HG02759 (cell line): ENCODE measurements at regions not wholly inside any gene's neighbourhood (a gene's known extent, or its start where the extent isn't known, plus 50 kb on each side); places are given as distances from the start of the nearest gene placed in this dataset.
"Not testable (repeated sequence)": the region's sequence is repeated elsewhere in the genome, so short reads cannot be mapped to it uniquely, and the experiment has no call there.

ENCODE experiments used
- ATAC-seq: cut with Tn5 transposase; IDR thresholded peaks from one replicate; pipeline ENCODE4 v1.9.1; 2021; ENCODE audit warnings: mild to moderate bottlenecking, moderate library complexity; ENCODE audit not compliant: unreplicated experiment

DNA sequence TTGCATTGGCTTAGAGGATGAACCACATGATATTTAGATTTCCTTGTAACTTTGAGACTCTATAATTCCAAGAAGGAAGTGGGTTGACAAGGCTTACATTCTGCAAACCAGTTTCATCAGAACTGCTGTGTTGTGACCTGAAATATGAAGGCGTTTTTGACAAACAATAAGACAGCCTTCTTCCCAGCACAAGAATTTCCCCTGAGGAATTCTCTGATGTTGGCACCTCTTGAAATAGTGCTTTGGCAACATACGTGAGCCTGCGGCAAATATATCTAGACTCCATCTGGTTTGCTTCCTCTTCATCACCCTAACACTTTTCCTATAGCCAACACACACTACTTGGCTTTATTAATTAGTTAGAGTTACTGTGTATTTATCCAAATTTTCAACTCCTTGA, 585.5 kb upstream of the SOX9 start:
- no peak for ATAC-seq

DNA sequence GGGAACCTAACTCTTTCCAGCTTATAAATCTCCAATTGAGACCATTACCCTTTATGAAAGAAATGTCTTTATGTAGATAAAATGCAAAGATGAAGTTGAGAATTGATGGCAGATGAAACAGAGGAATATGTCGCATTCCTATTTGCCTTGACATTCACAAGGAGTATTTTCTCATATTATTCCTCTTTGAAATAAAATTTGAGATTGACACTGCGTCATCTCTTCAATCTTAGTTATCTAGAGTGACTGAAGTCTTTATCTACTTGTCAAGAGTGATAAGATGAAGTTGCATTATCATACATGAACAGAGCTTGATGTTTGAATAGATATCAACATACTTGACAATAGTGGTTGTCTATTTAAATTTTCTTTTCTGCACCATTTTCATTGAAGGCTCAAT, 574.4 kb upstream of the SOX9 start:
- ATAC-seq = no peak

DNA sequence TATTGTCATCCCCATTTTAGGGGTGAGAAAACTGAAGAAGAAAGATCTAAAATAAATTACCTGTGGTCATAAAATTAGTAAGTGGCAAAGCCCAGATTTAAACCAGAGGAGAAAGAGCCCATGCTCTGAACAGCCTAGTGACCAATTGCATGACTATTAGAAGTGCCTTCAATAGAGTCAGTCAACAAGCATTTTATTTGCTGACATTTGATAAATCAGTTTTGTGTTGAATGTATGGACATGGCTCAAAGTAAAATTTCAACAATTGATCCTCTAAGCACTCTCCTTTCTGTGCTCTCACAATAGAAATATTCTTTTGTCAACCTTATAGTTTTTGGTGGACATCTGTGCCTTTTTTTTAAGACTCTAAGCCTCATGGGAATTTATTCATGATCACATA, 572.9 kb upstream of the SOX9 start:
- no peak for ATAC-seq

DNA sequence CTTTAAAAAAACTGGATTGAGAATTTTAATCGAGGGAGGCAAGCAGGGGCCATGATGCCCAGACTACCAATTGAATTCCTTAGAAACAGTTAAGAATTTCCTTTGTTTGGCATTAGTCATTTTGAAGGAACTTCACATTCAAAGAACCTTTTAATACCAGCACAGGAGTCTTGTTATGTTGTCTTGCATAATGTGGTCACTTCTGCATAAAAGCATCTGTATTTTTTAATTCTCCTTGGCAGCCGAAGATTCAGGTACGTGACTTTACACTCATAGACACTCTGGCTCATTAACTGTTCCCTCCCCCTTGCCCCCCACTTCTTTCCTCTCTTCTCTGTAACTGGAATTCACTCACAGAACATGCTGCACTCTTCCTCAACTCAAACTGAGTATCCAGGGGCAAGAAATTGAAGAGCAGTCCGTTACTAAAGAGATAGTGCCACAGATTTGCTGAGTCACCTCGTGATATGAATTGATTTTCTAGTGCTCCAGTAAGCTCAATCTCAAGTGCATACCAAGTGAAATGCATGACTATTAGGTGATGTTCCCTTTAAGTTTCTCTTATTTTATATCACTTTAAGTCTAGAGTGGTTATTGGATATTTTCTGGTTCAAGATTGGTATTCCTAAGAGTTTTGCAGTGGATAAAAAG, 572.2 kb upstream of the SOX9 start:
- no peak for ATAC-seq

DNA sequence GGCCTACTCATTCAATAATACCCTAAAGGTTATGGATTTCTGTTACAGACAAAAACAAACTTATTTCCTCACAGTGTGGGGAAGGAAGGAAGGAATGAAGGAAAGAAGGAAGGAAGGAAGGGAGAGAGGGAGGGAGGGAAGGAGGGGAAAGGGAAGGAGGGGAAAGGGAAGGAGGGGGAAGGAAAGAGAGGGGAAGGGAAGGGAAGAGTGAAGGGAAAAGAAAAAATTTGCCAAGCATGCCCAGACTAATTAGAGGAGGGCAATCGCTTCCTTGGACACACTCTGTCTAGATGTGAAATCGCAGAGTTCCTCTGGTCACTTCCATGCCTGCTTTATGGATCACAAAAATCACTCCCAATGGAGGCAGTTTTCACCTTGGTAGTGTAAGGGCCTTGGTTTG, 570.1 kb upstream of the SOX9 start:
- ATAC-seq = no peak

DNA sequence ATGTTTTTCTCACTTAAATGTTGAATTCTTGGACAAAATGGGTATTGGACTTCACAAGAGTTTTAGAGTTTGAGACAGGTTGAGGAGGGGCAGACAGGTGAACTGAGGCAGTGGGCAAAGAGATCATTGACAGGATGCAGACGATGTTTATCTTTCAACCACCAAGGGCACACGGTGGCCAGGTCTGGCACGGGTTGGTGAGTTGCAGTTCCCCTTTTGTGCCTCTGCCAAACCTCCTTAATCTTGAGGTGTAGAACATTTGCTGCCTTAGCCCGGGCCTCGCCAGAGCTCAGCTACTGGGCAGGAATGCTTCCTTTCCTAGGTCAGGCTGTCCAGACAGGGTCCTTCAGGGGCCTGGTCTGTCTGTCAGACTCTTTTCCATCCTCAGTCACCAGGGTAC, 567.4 kb upstream of the SOX9 start:
- no peak for ATAC-seq

DNA sequence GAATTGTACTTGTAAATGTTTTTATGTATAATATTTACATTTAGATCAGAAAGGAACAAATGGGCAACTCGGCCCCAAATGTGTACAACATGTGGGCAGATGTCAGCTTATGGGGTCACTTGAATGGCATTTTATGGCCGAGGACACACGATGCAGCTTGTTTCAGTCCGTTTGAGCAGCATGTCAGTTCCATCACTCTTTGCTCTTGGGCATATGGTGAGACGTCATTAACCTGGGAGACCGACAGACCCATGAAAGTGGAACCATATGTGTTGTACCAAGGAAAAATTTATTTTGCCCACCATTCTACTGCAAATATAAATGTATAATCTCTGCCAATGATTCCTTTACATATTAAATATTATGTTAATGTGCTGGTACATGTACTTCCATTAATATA, 561.9 kb upstream of the SOX9 start:
- ATAC-seq = no peak

DNA sequence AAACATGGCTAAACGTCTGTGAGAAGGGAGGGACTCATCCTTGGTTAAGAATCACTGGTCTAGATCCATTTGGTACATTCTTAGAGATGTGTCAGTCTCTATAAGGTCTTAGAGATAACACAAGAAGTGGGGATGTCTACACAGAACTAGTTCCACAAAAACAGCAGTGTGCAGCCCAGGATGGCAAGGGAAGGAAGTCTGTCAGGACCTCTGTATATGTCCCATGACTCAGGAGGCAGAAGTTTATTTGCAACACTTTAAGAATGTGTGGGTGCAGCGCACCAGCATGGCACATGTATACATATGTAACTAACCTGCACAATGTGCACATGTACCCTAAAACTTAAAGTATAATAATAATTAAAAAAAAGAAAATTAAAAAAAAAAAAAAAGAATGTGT, 548.5 kb upstream of the SOX9 start:
- no peak for ATAC-seq

DNA sequence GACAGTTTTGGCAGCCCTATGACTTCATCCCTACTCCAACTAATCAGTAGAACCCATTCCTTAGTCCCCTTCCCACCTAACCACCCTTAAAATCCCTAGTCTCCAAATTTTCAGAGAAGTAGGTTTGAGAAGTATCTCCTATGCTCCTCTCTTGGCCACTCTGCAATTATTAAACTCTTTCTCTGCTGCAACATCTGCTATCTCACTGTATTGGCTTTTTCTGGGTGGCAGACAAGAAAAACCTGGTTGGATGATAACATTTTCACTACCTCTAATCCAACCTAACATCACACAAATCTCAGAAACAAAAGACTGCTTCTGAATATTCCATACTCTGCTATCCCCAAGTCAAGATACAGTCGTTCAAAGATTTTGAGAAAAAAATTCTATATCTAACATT, 542.4 kb upstream of the SOX9 start:
- ATAC-seq = no peak

DNA sequence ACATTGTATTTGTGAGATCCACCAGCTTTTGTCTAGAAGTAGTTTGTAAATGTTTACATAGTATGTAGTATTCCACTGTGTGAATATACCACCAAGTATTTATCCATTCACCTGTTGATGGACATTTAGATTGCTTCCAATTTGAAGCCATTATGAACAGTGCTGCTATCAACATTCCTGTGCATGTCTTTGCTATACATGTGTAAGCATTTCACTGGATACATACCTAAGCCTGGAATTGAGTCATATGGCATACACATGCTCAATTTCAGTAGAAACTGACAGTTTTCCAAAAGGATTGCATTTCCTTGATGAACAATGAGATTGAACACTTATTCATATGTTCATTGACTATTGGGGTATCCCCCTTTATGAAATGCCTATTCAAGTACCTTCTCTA, 540.6 kb upstream of the SOX9 start:
- ATAC-seq = no peak

DNA sequence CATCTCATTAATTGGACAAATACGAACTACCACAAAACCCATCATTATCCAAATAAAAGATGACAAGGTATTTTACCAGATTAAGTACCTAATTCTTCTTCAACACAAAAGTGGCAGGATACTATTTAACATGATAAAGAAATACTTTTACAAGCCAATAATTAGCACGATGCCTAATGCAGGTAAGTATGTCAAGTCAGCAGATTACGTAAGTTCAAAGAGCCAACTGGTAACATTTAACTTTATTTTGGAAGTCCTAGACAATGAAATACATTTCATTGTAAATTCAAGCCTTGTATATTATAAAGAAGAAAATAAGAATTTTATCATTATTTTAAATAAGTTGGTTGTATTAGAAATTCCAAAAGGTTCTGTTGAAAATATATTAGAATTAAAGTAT, 535.3 kb upstream of the SOX9 start:
- no peak for ATAC-seq

DNA sequence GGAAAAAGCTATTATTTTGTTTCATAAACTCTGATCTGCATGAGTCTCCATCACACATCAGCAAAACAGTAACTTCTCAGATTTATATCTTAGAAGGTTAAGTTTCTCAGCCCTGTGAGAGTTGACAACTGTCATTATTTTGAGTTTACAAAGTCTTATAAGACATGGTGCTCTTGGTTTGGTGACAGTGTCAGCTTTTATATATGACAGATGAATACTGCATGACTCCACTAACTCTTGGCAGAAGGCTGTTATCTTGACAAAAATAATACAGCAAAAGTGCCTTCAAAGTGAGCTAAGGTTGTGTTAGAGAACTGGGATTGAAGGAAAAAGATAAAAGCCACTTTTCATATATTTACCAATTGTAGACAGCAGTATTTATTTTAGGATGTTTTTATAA, 528.4 kb upstream of the SOX9 start:
- ATAC-seq = no peak

DNA sequence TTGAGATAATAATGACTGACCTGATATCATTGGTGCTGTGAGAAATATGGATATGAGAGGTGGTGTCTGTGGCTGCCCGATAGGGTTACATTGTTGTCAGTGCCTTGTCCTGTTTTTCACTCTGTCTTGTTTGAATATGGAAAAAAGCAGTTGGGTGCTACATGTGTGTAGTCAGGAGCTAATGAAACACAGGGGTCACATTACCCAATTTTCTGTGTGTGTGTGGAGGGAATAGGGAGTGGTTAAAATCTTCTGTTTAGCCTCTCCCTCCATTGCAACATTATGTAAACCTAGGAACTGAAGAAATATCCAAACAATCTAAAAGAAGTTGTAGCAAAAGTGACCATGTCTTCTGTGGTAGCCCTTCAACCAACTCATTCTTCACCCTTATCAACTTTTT, 527.7 kb upstream of the SOX9 start:
- ATAC-seq = no peak

DNA sequence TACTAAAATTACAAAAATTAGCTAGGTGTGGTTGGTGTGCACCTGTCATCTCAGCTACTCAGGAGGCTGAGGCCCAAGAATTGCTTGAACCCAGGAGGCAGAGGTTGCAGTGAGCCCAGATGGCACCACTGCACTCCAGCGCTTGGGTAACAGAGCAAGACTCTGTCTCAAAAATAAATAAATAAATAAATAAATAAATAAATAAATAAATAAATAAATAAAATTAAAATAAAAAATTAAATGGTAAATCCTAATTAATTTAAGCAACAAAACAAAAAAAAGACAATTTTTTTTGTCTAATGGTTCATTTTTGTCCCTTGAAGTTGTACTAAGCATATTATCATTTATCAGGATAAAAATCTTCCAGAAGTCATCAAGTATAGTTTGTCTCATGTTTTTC, 521.2 kb upstream of the SOX9 start:
- ATAC-seq = not testable (repeated sequence)

DNA sequence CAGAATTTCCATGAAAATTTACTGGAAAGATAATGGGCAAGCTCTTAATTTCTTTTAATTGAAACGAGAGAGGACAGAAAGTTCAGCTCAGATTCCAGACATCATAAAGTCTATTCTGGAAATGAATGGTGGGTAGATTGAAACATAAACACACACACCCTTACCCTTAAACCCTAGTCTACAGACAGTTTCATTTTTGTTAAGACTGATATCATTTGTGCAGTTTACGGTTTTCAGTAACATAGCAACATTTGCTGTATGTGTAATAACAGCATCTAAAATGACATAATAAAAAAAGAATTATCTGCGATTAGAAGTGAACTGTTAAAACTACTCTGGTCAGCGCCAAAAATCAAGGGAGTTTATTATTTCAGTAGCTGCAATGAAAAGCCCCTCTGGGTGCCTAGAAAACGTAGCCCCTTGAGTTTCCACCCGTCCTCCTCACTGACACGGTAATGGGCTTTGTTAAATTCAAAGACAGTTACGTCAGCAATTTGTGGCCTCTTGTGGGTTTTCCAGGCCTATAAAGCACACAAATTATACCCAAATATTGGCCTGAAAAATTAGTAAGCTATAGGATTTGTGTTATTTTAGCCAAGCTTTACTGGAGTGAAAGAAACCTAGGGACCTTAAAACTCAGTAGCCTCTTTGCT, 520.6 kb upstream of the SOX9 start:
- ATAC-seq = no peak

DNA sequence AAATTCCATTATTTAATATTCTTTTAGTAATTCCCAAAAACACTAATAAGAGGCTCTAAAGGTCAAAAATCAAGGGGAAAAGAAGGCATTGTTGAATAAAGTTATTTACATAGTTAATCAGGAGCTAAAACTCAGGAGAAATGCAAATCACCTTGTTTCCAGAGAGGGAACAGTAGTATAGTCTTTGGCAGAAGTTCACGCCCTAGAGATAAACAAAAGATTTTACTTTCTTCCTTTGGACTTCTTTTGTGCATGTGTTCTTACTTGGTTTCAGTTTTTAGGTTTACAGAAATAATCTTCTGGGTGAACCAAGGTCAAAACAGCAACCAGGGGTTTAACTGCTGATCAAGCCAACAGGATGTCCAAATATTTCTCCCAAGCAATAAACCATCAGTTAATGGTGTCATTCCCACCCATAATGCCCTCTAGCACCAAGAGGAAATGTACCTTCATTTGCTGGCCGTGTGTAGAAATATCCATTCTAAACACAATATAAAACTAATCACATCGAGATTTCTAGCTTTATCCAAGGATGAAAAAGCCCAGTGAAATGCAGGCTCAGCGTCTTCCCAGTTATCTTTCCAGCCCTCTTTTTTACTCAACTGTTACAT, 518.8 kb upstream of the SOX9 start:
- ATAC-seq = no peak

DNA sequence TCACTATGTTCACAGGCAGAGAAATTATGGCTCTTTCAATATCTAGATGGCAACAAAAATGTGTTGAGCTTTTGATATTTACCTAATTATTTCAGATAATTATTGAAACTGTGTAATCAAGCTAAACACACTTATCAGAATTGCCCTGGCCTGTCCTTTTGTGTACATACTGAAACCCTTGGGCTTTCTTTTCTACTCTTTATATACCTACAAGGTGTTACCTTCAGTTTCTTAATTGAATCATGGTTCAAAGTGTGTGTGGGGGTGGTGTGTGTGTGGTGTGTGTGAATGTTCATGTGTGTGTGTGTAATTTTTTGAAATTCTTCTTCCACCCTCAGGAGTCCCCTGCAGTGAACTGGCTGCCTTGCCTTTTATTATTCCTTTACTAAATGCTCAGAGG, 506.8 kb upstream of the SOX9 start:
- no peak for ATAC-seq

DNA sequence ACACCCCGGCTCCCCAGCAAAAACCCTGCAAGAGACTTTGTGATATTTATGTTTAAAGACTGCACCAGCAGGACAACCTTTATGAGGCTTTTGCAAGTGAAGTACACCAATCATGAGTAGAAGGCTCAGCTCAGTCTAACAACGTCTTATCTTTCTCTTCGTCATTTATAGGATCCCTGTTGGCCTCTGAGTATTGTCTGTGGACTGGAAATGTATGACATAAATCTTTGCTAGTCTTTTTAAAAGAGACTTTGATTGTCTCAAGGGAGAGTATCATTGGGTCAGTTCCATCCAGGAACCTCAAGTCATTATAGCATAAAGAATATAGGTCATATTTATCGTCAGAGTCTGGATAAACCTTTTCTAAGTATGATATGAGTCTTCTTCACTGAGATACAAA, 505.0 kb upstream of the SOX9 start:
- ATAC-seq = no peak

DNA sequence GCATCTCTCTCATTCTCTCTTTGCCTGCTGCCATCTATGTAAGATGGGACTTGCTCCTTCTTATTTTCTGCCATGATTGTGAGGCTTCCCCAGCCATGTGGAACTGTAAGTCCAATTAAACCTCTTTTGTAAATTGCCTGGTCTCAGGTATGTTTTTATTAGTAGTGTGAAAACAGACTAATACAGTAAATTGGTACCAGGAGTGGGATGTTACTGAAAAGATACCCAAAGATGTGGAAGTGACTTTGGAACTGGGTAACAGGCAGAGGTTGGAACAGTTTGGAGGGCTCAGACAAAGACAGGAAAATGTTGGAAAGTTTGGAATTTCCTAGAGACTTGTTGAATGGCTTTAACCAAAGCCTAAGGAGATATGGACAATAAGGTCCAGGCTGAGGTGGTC, 503.1 kb upstream of the SOX9 start:
- ATAC-seq = not testable (repeated sequence)

DNA sequence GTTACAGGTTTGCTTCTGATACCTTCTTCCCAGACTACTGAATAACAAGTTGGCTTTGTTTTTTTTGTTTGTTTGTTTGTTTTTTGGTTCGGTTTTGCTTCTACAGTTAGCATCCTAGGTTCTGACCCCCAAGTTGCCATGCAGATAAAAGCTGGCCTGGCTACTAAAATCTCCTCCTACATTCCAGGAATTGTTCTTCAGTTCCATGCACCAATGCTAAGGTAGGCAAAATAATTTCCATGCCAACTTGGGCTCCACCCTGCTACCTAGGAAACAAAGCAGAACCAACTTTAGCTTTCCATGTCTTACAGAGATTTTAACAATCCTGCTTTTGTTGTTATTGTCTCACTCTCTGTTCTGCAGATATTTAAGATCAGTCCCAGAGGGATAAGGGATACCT, 495.5 kb upstream of the SOX9 start:
- no peak for ATAC-seq

DNA sequence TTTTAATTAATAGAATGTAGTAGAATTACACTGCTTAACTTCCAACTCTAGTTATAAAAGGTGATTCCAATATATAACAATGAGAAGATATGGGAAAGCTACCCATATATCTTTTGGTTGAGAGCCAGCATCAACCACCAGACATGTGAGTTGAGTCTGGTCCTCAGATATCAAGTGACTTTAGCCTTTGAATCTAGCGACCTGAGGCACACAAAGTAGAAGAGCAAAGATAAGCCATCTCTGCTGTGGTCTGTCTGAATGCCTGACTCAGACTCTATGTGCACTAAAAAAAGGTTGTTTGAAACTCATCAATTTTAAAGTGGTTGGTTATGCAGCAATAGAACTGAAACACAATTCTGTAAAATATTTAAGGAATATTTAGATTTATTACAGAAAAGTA, 492.5 kb upstream of the SOX9 start:
- ATAC-seq = no peak

DNA sequence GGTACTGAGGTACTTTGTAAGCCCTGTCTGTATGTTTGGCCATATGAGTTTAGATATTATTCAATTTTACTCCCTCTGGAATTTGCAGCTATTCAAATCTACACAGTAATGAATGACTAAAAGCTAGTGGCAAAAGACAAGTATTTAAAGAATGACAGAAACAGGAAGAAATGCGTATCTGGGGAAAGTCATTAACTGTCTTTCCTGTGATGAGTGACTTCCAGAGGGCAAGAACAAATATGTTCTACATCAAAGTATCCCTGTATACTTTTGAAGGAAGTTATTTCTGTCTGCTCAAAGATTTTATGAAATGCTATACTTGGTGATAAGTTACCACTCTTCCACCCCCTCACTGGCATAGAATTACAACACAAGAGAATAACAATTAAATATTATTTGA, 489.3 kb upstream of the SOX9 start:
- no peak for ATAC-seq

DNA sequence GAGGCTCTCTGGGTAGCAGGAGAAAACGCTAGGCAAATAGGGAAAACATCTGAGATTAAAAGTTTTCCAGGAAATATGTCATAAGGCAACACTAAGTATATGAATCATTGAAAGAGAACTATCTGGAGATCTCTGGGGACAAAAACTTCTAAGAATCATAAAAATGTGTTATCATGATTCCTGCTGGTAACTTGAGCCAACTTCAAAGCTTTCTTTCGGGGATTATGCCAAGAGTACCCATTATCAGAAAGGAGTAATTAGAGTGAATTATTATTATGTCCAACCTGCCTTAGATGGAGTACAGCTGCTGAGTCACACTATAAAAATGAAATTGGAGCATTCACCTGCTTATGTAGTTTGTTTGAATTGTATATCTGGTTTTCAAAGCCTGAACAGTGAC, 488.5 kb upstream of the SOX9 start:
- no peak for ATAC-seq
